ENCODE measurements at regions not wholly inside any gene's neighbourhood (a gene's known extent, or its start where the extent isn't known, plus 50 kb on each side); places are given as distances from the start of the nearest gene placed in this dataset.

DNA sequence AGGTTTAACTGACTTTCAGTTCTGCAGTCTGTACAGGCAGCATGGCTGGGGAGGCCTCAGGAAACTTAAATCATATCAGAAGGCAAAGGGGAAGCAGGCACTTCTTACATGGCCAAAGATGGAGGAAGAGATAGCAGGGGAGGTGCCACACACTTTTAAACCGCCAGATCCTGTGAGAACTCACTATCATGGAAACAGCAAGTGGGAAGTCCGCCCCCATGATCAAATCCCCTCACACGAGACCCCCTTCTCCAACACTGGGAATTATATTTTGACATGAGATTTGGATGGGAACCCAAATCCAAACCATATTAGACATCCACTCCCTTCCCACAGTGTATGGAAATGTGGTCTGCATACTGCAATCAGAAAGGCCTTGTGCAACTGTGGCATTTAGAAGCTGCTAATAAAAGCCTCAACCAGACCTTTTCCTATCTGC, 148.2 kb downstream of the FCRL5 start:
- no peak for TF ChIP-seq POLR2AphosphoS5 (IDR thresholded peaks at IDR 0.05)
- TF ChIP-seq POLR2A (IDR thresholded peaks at IDR 0.05), result no peak

All from prostate gland (tissue), 1 donor.